ENCODE measurements at regions not wholly inside any gene's neighbourhood (a gene's known extent, or its start where the extent isn't known, plus 50 kb on each side); places are given as distances from the start of the nearest gene placed in this dataset.

- TF ChIP-seq EZH2phosphoT487 (IDR thresholded peaks at IDR 0.05; ENCODE audit: insufficient read depth, low read depth): no peak
- TF ChIP-seq EZH2 (IDR thresholded peaks at IDR 0.05; ENCODE audit: insufficient read depth, poor library complexity, severe bottlenecking): no peak
Observed at GRCh38 chr1:201731592-201731991, 97.4 kb upstream of the IPO9 start.

Data from GM23248 (cell line).